HepG2 (cell line): ENCODE measurements at regions not wholly inside any gene's neighbourhood (a gene's known extent, or its start where the extent isn't known, plus 50 kb on each side); places are given as distances from the start of the nearest gene placed in this dataset.

Source experiments
- FUBP1 ChIP-seq: sonication (generic); formaldehyde crosslinking; IDR thresholded peaks from 2 replicates; pipeline ENCODE4 v1.5.1; 2020; ENCODE audit warnings: missing genetic modification reagents, mild to moderate bottlenecking, borderline replicate concordance
- NFIB ChIP-seq: sonication (generic); formaldehyde crosslinking; IDR thresholded peaks from 2 replicates; pipeline ENCODE4 v1.9.0; 2021; ENCODE audit warnings: missing genetic modification reagents, mild to moderate bottlenecking, borderline replicate concordance
- POGZ ChIP-seq: sonication (generic); formaldehyde crosslinking; IDR thresholded peaks from 2 replicates; pipeline ENCODE4 v1.4.0; 2020; ENCODE audit warnings: mild to moderate bottlenecking, missing genetic modification reagents
- SOX6 ChIP-seq, 2 experiments: fragments of 450-650 bp in 1 of 2; sonication (generic) in 1 of 2; formaldehyde crosslinking in 1 of 2; IDR thresholded peaks; 2 replicates each; pipeline versions ENCODE4 v1.4.0 to v1.6.1; 2017 to 2020; ENCODE audit warnings: antibody characterized with exemption in 1 of 2, mild to moderate bottlenecking in 1 of 2, missing genetic modification reagents in 1 of 2
- U2AF2 ChIP-seq: fragments of 200-400 bp; formaldehyde crosslinking; IDR thresholded peaks from 2 replicates; pipeline ENCODE4 v1.6.1; 2017; ENCODE audit warnings: low read depth, mild to moderate bottlenecking, low read length
- ZMAT3 ChIP-seq: sonication (generic); formaldehyde crosslinking; conservative IDR thresholded peaks from 2 replicates; pipeline ENCODE4 v1.7.0; 2021; ENCODE audit warnings: missing genetic modification reagents
- ZNF207 ChIP-seq: fragments of 450-650 bp; IDR thresholded peaks from 2 replicates; pipeline ENCODE4 v1.6.1; 2016; ENCODE audit warnings: antibody characterized with exemption, borderline replicate concordance
- ZNF512B ChIP-seq: sonication (generic); formaldehyde crosslinking; IDR thresholded peaks from 2 replicates; pipeline ENCODE4 v1.5.1; 2020; ENCODE audit warnings: missing genetic modification reagents, mild to moderate bottlenecking, borderline replicate concordance
- ZNF704 ChIP-seq: sonication (generic); formaldehyde crosslinking; IDR thresholded peaks from 2 replicates; pipeline ENCODE4 v1.8.1; 2023; ENCODE audit warnings: mild to moderate bottlenecking, inconsistent platforms, moderate library complexity, missing genetic modification reagents, borderline replicate concordance

DNA sequence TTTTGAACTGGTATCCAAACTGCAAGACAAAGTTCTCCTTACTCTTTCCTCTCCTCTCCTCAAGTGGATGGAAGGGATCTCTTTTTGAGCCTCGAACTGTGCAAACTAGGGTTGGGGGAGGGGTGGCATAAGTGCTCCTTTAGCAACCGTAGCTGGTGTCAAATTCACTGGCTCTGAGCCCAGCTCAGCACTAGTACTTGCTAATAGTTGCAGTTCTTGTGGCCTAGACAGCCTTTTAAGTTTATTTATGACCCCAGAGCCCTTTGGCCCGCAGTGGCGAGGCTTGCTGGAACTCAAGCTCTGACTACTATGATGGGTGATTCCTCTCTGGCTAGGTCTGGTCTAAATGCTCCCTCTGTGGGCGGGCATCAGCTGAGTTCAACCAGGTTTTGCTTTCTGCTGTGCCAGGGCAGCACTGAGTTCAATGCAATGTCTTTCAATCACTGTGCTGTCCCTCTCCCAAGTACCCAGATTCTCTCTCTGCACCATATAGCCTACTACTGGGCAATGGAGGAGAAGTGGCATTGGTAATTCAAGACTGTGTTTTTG is 528.4 kb upstream of the SYT4 start (continued):
- no peak for TF ChIP-seq FUBP1 (CRISPR knock-in tag)
- TF ChIP-seq POGZ: no peak
- no peak for TF ChIP-seq SOX6 (IDR thresholded peaks at IDR 0.05)
- TF ChIP-seq SOX6 (CRISPR knock-in tag; IDR thresholded peaks at IDR 0.05): no peak
- no peak for TF ChIP-seq ZNF704 (CRISPR knock-in tag)
- TF ChIP-seq U2AF2: no peak
- TF ChIP-seq ZNF512B (CRISPR knock-in tag): no peak
- no peak for TF ChIP-seq ZMAT3
- TF ChIP-seq NFIB (CRISPR knock-in tag): no peak
- no peak for TF ChIP-seq ZNF207
- TF ChIP-seq, all 625 proteins: peak for 0
